ENCODE measurements at regions not wholly inside any gene's neighbourhood (a gene's known extent, or its start where the extent isn't known, plus 50 kb on each side); places are given as distances from the start of the nearest gene placed in this dataset.
"Not testable (repeated sequence)": the region's sequence is repeated elsewhere in the genome, so short reads cannot be mapped to it uniquely, and the experiment has no call there.

DNA sequence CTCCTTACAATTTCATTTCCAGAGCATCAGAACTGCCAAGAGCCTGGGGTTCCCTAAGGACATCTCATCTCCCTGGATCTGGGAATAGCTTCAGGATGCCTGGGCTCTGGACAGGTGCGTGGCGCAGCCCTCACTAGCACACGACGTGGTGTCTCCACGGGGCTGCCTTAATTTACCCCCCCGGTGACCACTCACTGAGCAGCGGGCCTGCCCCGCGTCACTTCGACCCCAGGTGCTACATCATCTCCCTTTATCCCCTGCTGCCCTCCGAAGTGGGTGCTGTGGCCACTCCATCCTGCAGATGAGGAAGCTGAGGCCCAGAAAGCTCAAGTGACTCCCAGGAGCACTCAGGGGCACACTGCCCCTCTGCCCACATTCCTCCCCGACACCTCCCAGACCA, 177.8 kb upstream of the SFSWAP start:
- no peak for DNase-seq (ENCODE audit: low spot score)
- TF ChIP-seq, protein P1, sequence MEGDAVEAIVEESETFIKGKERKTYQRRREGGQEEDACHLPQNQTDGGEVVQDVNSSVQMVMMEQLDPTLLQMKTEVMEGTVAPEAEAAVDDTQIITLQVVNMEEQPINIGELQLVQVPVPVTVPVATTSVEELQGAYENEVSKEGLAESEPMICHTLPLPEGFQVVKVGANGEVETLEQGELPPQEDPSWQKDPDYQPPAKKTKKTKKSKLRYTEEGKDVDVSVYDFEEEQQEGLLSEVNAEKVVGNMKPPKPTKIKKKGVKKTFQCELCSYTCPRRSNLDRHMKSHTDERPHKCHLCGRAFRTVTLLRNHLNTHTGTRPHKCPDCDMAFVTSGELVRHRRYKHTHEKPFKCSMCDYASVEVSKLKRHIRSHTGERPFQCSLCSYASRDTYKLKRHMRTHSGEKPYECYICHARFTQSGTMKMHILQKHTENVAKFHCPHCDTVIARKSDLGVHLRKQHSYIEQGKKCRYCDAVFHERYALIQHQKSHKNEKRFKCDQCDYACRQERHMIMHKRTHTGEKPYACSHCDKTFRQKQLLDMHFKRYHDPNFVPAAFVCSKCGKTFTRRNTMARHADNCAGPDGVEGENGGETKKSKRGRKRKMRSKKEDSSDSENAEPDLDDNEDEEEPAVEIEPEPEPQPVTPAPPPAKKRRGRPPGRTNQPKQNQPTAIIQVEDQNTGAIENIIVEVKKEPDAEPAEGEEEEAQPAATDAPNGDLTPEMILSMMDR (IDR thresholded peaks at IDR 0.05; ENCODE audit: extremely low read depth, missing control alignments) = no peak

DNA sequence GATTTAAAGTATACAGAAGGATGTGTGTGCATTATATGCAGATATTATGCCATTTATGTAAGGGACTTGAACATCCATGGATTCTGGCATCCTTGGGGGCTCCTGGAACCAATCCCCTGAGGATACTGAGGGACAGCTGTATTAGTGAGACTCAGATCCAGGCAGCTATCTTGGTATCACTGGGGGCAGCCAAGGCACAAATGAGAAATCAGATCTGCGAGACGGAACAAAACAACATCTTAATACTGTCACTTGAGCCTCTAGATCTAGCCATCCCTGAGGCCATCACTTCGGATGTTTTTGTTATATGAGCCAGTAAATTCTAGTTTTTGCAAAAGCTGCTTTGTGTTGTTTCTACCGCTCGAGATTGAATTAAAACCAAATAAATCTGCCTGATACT, 175.1 kb upstream of the SFSWAP start:
- DNase-seq (ENCODE audit: low spot score) = no peak
- TF ChIP-seq, protein P1 (IDR thresholded peaks at IDR 0.05; ENCODE audit: extremely low read depth, missing control alignments) = no peak

DNA sequence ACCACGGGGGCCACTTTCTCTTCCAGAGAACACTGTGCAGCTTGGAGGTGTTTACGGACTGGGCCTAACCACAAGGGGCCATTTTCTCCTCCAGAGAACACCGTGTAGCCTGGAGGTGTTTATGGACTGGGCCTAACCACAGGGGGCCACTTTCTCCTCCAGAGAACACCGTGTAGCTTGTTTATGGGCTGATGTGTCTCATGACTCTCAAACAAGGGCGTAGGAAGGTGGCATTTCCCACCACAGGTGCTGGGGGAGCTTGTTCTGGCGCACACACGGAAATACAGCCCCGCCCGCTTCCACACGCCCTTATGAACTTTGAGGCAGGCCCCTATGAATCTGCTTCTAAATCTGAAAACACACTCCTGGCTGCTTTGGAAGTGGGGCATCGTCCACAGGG, 174.6 kb upstream of the SFSWAP start:
- no peak for DNase-seq (ENCODE audit: low spot score)
- TF ChIP-seq, protein P1 (IDR thresholded peaks at IDR 0.05; ENCODE audit: extremely low read depth, missing control alignments) = no peak

DNA sequence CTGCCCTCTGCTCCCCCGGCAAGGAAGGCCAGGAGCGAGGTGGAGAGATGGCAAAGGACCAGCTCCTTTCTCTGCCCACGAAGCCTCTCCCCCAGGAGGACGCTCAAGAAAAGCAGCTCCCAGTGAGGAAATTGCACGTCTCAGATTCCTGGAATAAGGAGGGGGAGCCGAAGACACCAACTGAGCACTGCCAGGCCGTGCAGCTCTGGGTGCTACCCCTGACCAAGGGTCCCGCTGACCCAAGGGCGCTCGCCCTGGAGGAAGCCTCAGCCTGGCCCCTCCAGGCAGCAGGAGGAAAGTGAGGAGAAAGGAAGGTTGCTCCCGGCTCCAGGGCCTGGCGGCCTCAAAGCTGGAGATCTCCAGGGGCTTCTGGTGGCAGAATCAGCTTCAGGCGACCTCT, 174.1 kb upstream of the SFSWAP start:
- TF ChIP-seq, protein P1 (IDR thresholded peaks at IDR 0.05; ENCODE audit: extremely low read depth, missing control alignments) = no peak

DNA sequence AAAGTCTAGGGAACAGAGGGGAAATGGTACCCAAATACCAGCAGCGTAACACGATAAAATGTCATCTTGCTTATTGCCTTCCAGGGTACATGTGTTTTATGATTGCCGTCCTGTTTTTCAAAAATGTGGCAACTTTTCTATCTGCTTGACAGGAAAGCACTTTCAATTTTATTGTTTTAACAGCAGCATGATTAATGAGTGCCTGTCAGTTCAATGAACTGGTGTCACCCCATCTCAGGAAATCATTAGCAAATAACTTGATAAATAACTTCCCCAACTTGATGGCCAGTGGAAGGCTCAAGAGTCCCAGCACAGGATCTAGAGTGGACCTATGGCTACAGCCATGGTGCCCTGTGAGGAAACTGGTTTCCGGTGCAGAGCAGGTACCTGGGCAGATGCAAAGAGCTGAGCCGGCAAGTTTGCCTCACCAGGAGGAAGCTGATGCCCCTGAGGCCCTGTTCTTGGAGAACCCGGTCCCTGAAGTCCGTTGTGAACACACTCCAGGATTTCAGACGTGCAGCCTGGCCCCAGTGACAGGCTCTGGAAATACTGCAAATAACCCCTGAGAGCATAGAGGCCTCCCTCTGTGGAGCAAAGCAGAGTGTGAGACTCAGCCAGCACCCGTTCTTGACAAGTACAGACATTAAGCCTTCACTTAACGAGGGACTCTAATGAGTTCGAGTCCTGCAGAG, 173.5 kb upstream of the SFSWAP start:
- DNase-seq (ENCODE audit: low spot score) = no peak
- TF ChIP-seq, protein P1 (IDR thresholded peaks at IDR 0.05; ENCODE audit: extremely low read depth, missing control alignments) = no peak

More for the DNA sequence above, 174.1 kb upstream of the SFSWAP start:
- no peak for DNase-seq (ENCODE audit: low spot score)

DNA sequence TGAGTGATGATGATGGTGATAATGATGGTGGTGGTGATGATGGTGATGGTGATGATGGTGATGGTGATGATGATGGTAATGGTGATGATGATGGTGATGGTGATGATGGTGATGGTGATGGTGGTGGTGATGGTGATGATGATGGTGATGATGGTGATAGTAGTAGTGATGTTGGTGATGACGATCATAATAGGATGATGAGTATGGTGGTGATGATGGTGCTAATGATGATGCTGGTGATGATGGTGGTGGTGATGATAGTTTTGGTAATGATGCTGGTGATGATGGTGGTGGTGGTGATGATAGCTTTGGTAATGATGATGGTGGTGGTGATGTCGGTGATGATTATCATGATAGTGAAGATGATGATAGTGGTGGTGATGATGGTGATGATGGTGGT, 171.5 kb upstream of the SFSWAP start:
- DNase-seq (ENCODE audit: low spot score) = no peak
- TF ChIP-seq, protein P1 (IDR thresholded peaks at IDR 0.05; ENCODE audit: extremely low read depth, missing control alignments) = no peak

DNA sequence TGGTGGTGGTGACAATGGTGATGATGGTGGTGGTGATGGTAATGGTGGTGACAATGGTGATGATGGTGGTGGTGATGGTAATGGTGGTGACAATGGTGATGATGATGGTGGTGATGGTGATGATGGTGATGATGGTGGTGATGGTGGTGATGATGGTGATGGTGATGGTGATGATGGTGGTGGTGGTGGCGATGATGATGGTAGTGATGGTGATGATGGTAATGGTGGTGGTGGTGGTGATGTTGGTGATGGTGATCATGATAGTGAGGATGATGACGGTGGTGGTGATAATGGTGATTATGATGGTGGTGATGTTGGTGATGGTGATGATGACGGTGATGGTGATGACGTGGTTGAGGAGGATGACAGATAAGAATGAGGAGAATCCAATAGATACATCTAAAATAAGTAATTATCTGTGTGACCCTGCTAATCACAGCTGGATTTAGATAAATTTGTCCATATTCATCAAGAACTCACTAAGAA, 170.7 kb upstream of the SFSWAP start:
- no peak for DNase-seq (ENCODE audit: low spot score)

DNA sequence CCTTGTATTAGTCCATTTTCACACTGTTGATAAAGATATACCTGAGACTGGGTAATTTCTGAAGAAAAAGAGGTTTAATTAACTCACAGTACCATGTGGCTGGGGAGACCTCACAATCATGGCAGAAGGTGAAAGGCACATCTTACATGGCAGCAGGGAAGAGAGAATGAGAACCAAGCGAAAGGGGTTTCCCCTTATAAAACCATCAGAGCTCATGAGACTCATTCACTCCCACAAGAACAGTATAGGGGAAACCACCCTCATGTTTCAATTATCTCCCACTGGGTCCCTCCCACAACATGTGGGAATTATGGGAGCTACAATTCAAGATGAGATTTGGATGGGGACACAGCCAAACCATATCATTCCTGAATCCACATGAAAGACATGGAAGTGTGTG, 169.4 kb upstream of the SFSWAP start:
- DNase-seq (ENCODE audit: low spot score) = not testable (repeated sequence)

More for the DNA sequence above, 170.7 kb upstream of the SFSWAP start:
- TF ChIP-seq, protein P1 (IDR thresholded peaks at IDR 0.05; ENCODE audit: extremely low read depth, missing control alignments) = no peak

Measured in GM20000 (cell line).